Right lobe of liver (tissue), 6 donors: ENCODE measurements at regions not wholly inside any gene's neighbourhood (a gene's known extent, or its start where the extent isn't known, plus 50 kb on each side); places are given as distances from the start of the nearest gene placed in this dataset.
A peak's percentile ranks its signal among the peaks of the same experiment; 100 is the strongest.
"Not testable (repeated sequence)": the region's sequence is repeated elsewhere in the genome, so short reads cannot be mapped to it uniquely, and the experiment has no call there.

Experiments used
- ATAC-seq, 4 donors: fragments of 200-7000 bp; cut with Tn5 transposase; one replicate each; pipeline ENCODE4 v1.9.1; 2020; ENCODE audit warnings: mild to moderate bottlenecking in 4 of 4, moderate library complexity in 4 of 4
- DNase-seq, 3 donors: peaks; one replicate each; pipeline ENCODE4 v3.0.0-alpha.2; 2020
- H3K27ac ChIP-seq, 3 donors: fragments of 200-600 bp; one replicate each; pipeline ENCODE4 v1.8.0; 2022
- H3K27me3 ChIP-seq, 2 donors: fragments of 200-600 bp; one replicate each; pipeline ENCODE4 v1.8.0; 2022
- H3K36me3 ChIP-seq, 4 donors: fragments of 200-600 bp; sonication (generic) in 1 of 4; one replicate each; pipeline versions ENCODE4 v1.5.1 to v1.8.0; 2017 to 2022; ENCODE audit warnings: control low read depth in 1 of 4
- H3K4me1 ChIP-seq, 4 donors: fragments of 200-600 bp; sonication (generic) in 1 of 4; one replicate each; pipeline versions ENCODE4 v1.5.1 to v1.8.0; 2017 to 2022; ENCODE audit warnings: control low read depth in 1 of 4
- H3K4me3 ChIP-seq, 3 donors: fragments of 200-600 bp; one replicate each; pipeline ENCODE4 v1.8.0; 2022
- H3K9me3 ChIP-seq, 4 donors: fragments of 200-600 bp; sonication (generic) in 1 of 4; one replicate each; pipeline versions ENCODE4 v1.5.1 to v1.8.0; 2017 to 2022; ENCODE audit warnings: control low read depth in 1 of 4
- POLR2A ChIP-seq: fragments of 450-650 bp; IDR thresholded peaks from one replicate; pipeline ENCODE4 v1.6.1; 2017; ENCODE audit warnings: antibody characterized with exemption, mild to moderate bottlenecking
- WGBS: methylation state at CpG from one replicate; pipeline ENCODE4 v1.1.6; 2018; ENCODE audit warnings: low coverage, low lambda C conversion rate; ENCODE audit not compliant: insufficient coverage; ENCODE audit errors: missing lambda C conversion rate; 5-methylcytosine and 5-hydroxymethylcytosine counted together
- intact Hi-C, 2 donors: fragments of 100-400 bp; cut with DNase I; formaldehyde crosslinking; loops; one replicate each; pipeline versions ENCODE4 v1.11.2 to v1.14.1; 2022
- TF ChIP-seq, protein P1 (sequence below), 4 donors: fragments of 200-600 bp in 3 of 4; fragments of 450-650 bp in 1 of 4; IDR thresholded peaks; one replicate each; pipeline versions ENCODE4 v1.5.1 to v1.8.0; 2016 to 2022; ENCODE audit warnings: antibody characterized with exemption in 4 of 4, mild to moderate bottlenecking in 2 of 4
- donor health status: DM: no; HTN: yes; CAD: no.
- donor health status: DM: no; HTN: no; CAD: no.
- donor health status: DM: no; HTN: no; CAD: no.
- donor health status: DM: no; HTN: yes; CAD: no.
- donor health status: DM: no; HTN: yes; CAD: no.

DNA sequence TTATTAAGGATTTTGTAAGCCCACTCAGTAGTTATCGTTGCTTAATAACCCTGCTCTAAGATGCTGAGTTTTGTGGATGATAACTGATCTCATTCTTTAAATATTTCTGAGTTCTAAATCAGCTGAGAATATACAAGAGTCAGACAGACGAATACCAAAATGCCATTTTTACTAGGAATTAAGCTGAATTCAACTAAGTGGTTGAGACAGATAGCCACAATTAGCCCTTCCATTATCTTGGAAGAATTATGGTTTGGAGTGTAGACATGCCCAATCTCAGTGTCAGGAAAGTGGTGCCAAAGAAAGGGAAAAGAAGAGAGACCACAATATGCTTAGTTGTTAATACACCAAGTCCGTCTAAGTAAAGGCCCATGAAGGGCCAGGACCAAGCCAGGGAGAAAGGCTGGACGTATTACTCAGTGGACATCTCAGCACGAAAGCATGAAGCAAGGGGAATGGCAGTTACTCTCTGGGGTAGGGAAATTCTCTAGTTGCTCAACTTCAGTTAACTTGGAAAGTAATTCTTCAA is 58.6 kb downstream of the KCNA5 start:
- DNase-seq (no peak), ATAC-seq (no peak)
- Histone ChIP-seq H3K4me3 (no peak overlapping the region), H3K27me3 (no peaks in the 10 kb centered on the region), H3K4me1 (no peaks in the 10 kb centered on the region), H3K27ac (no peak overlapping the region), H3K36me3 (no peaks in the 10 kb centered on the region), H3K9me3 (no peaks in the 10 kb centered on the region)
- TF ChIP-seq, protein P1, sequence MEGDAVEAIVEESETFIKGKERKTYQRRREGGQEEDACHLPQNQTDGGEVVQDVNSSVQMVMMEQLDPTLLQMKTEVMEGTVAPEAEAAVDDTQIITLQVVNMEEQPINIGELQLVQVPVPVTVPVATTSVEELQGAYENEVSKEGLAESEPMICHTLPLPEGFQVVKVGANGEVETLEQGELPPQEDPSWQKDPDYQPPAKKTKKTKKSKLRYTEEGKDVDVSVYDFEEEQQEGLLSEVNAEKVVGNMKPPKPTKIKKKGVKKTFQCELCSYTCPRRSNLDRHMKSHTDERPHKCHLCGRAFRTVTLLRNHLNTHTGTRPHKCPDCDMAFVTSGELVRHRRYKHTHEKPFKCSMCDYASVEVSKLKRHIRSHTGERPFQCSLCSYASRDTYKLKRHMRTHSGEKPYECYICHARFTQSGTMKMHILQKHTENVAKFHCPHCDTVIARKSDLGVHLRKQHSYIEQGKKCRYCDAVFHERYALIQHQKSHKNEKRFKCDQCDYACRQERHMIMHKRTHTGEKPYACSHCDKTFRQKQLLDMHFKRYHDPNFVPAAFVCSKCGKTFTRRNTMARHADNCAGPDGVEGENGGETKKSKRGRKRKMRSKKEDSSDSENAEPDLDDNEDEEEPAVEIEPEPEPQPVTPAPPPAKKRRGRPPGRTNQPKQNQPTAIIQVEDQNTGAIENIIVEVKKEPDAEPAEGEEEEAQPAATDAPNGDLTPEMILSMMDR (IDR thresholded peaks at IDR 0.05), result no peak
- TF ChIP-seq POLR2A, result no peak
- 36% methylated on average over 5 of the region's 5 CpGs for WGBS
- intact Hi-C loops, result no loop called here

DNA sequence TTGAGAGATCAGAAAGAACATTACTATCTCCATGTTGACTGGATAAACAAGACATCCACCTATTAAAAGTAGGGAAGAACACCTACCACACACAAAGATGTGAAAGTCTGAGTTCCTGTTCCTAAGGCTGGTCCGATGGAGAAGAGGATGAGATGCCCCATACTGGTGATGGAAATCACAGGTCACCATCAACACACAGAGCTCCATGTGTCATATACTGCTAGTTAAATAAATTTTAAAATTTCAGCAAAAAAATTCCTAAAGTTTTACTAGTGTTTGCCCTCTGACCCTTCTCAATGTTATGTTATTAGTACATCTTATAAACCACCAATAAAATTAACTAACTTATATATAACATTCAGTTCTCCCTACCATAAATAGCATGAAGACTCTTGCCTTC is 59.1 kb downstream of the KCNA5 start:
- Histone ChIP-seq H3K4me1 (no peaks in the 10 kb centered on the region), H3K36me3 (no peaks in the 10 kb centered on the region), H3K9me3 (no peaks in the 10 kb centered on the region), H3K4me3 (no peak overlapping the region), H3K27ac (no peak overlapping the region), H3K27me3 (no peaks in the 10 kb centered on the region)
- ATAC-seq (no peak), DNase-seq (no peak)
- intact Hi-C loops, result no loop called here
- WGBS, result 89% methylated on average over 1 of the region's 1 CpG
- TF ChIP-seq, protein P1 (IDR thresholded peaks at IDR 0.05), result no peak
- TF ChIP-seq POLR2A, result no peak

DNA sequence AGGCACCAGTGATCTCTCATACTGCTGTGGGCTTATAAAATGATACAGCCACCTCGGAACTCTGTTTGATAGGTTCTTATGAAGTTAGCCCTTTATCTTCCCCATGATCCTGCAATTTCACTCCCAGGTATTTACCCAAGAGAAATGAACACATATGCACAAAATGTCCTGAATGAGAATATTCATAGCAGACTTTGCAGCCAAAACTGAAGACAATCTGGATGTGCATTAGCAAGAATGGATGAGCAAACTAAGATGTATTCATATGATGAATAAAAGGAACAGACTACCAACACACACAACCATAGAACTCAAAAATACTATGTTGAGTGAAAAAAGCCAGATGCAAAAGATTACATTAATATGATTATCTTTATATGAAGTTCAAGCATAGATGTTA is 66.7 kb downstream of the KCNA5 start:
- Histone ChIP-seq H3K4me1 (no peaks in the 10 kb centered on the region), H3K36me3 (no peaks in the 10 kb centered on the region), H3K4me3 (no peak overlapping the region), H3K27ac (no peak overlapping the region), H3K9me3 (no peaks in the 10 kb centered on the region), H3K27me3 (no peaks in the 10 kb centered on the region)
- ATAC-seq, result no peak
- intact Hi-C loops, result no loop called here
- WGBS, result 55% methylated on average over 1 of the region's 1 CpG
- DNase-seq, result no peak
- TF ChIP-seq, protein P1 (IDR thresholded peaks at IDR 0.05), result no peak
- no peak for TF ChIP-seq POLR2A

GRCh38 chr12:5114436-5114835 is 70.8 kb downstream of the KCNA5 start:
- WGBS, result 36% methylated on average over 7 of the region's 7 CpGs
- ATAC-seq (no peak), DNase-seq (no peak)
- no peaks in the 10 kb centered on the region for H3K27me3 ChIP-seq
- H3K36me3 ChIP-seq, result no peaks in the 10 kb centered on the region
- no peak overlapping the region for H3K4me3 ChIP-seq
- no peaks in the 10 kb centered on the region for H3K9me3 ChIP-seq
- no peak for TF ChIP-seq POLR2A
- TF ChIP-seq, protein P1 (IDR thresholded peaks at IDR 0.05), result no peak
- no peak overlapping the region for H3K27ac ChIP-seq
- intact Hi-C loops, result no loop called here
- H3K4me1 ChIP-seq, result no peaks in the 10 kb centered on the region

GRCh38 chr12:5121784-5122183 is 78.1 kb downstream of the KCNA5 start:
- H3K4me1 ChIP-seq, intact Hi-C loops, H3K27me3 ChIP-seq, H3K9me3 ChIP-seq, H3K4me3 ChIP-seq, ATAC-seq, H3K27ac ChIP-seq, H3K36me3 ChIP-seq: not testable (repeated sequence)
- DNase-seq, result peak in 1 of 3 donors; percentile 25
- no CpG with 5 or more reads among the region's 20 CpGs for WGBS

DNA sequence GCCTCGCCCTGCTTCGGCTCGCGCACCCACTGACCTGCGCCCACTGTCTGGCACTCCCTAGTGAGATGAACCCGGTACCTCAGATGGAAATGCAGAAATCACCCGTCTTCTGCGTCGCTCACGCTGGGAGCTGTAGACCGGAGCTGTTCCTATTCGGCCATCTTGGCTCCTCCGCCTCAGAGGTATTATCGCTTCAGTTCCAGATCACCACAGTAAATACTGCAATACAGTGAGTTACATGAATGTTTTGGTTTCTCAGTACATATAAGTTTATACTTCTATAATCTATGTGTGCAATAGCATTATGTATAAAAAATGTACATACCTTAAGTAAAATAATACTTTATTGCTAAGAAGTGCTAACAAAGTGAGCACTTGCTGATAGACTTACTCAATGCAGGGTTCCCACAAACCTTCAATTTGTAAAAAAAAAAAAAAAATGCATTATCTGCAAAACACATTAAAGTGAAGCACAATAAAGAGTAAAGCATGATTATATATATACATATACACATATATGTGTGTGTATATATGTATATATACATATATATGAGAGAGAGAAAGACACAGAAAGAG is 78.7 kb downstream of the KCNA5 start:
- H3K4me1 ChIP-seq, ATAC-seq, H3K36me3 ChIP-seq, DNase-seq, intact Hi-C loops, H3K9me3 ChIP-seq, H3K27ac ChIP-seq, H3K27me3 ChIP-seq, H3K4me3 ChIP-seq: not testable (repeated sequence)
- WGBS, result 87% methylated on average over 4 of the region's 14 CpGs
